Uterus (tissue), 2 donors: ENCODE measurements at regions not wholly inside any gene's neighbourhood (a gene's known extent, or its start where the extent isn't known, plus 50 kb on each side); places are given as distances from the start of the nearest gene placed in this dataset.

Source experiments
- POLR2A ChIP-seq, 2 donors: fragments of 450-650 bp; IDR thresholded peaks; one replicate each; pipeline ENCODE4 v1.6.1; 2016; ENCODE audit warnings: antibody characterized with exemption in 2 of 2, mild to moderate bottlenecking in 1 of 2, moderate library complexity in 1 of 2
- TF ChIP-seq, protein P1 (sequence below), 4 experiments: fragments of 200-600 bp in 2 of 4; fragments of 450-650 bp in 2 of 4; sonication (generic) in 2 of 4; IDR thresholded peaks; one replicate each; pipeline ENCODE4 v1.5.1; 2016 to 2019; ENCODE audit warnings: antibody characterized with exemption in 4 of 4, mild to moderate bottlenecking in 2 of 4, moderate library complexity in 1 of 4

- TF ChIP-seq, protein P1, sequence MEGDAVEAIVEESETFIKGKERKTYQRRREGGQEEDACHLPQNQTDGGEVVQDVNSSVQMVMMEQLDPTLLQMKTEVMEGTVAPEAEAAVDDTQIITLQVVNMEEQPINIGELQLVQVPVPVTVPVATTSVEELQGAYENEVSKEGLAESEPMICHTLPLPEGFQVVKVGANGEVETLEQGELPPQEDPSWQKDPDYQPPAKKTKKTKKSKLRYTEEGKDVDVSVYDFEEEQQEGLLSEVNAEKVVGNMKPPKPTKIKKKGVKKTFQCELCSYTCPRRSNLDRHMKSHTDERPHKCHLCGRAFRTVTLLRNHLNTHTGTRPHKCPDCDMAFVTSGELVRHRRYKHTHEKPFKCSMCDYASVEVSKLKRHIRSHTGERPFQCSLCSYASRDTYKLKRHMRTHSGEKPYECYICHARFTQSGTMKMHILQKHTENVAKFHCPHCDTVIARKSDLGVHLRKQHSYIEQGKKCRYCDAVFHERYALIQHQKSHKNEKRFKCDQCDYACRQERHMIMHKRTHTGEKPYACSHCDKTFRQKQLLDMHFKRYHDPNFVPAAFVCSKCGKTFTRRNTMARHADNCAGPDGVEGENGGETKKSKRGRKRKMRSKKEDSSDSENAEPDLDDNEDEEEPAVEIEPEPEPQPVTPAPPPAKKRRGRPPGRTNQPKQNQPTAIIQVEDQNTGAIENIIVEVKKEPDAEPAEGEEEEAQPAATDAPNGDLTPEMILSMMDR (IDR thresholded peaks at IDR 0.05): no peak
- no peak for TF ChIP-seq POLR2A (IDR thresholded peaks at IDR 0.05)
Observed at GRCh38 chr7:50921114-50921813, 138.6 kb upstream of the GRB10 start.
